ENCODE measurements at regions not wholly inside any gene's neighbourhood (a gene's known extent, or its start where the extent isn't known, plus 50 kb on each side); places are given as distances from the start of the nearest gene placed in this dataset.

DNA sequence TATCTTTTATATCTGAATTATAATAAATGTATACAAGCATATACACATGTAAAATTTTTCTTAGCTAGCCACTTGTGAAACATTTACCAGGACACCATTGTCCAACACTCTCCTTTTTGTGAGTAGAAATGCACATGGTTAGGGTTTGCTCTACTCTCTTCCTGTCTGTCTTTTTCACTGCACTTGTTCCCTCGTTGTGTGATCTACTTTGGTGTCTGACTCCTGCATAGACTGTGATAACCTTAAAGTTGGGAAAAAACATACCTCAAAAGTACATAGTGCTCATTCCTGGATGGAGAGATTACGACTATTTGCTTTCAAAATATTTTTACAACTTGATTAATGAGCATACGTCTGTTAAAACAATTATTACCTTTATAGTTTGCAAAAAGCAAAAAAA, 294.1 kb upstream of the FLRT2 start:
- H3K4me1 ChIP-seq (ENCODE audit: insufficient read depth): peaks cover 5% of the 10 kb centered on the region
- H3K9me3 ChIP-seq: no peaks in the 10 kb centered on the region
- H3K27me3 ChIP-seq: no peaks in the 10 kb centered on the region
- no peak for TF ChIP-seq POLR2A (IDR thresholded peaks at IDR 0.05)
- TF ChIP-seq, protein P1, sequence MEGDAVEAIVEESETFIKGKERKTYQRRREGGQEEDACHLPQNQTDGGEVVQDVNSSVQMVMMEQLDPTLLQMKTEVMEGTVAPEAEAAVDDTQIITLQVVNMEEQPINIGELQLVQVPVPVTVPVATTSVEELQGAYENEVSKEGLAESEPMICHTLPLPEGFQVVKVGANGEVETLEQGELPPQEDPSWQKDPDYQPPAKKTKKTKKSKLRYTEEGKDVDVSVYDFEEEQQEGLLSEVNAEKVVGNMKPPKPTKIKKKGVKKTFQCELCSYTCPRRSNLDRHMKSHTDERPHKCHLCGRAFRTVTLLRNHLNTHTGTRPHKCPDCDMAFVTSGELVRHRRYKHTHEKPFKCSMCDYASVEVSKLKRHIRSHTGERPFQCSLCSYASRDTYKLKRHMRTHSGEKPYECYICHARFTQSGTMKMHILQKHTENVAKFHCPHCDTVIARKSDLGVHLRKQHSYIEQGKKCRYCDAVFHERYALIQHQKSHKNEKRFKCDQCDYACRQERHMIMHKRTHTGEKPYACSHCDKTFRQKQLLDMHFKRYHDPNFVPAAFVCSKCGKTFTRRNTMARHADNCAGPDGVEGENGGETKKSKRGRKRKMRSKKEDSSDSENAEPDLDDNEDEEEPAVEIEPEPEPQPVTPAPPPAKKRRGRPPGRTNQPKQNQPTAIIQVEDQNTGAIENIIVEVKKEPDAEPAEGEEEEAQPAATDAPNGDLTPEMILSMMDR (IDR thresholded peaks at IDR 0.05): no peak
- TF ChIP-seq EP300 (IDR thresholded peaks at IDR 0.05): no peak
- intact Hi-C loops (cut with DNase I): no loop called here
- no peak overlapping the region for H3K4me3 ChIP-seq
- no peak overlapping the region for H3K27ac ChIP-seq
- WGBS, 3 donors: 45 to 52% (median 49%) methylated on average over 3 of the region's 3 CpGs
- no peaks in the 10 kb centered on the region for H3K36me3 ChIP-seq
- DNase-seq: no peak

- Histone ChIP-seq H3K4me1 (ENCODE audit: insufficient read depth) (peaks cover 5% of the 10 kb centered on the region), H3K27me3 (no peaks in the 10 kb centered on the region), H3K36me3 (no peaks in the 10 kb centered on the region), H3K9me3 (no peaks in the 10 kb centered on the region), H3K4me3 (no peak overlapping the region), H3K27ac (no peak overlapping the region)
- 36 to 95% (median 51%) methylated on average over 1 of the region's 1 CpG for whole genome bisulfite sequencing, 3 donors
- intact Hi-C loops (cut with DNase I): no loop called here
- no peak for DNase-seq
- TF ChIP-seq POLR2A (IDR thresholded peaks at IDR 0.05) (no peak), EP300 (IDR thresholded peaks at IDR 0.05) (no peak)
- TF ChIP-seq, protein P1 (IDR thresholded peaks at IDR 0.05): no peak
Observed at GRCh38 chr14:85236296-85236695, 293.6 kb upstream of the FLRT2 start.

GRCh38 chr14:85239791-85240190, 290.2 kb upstream of the FLRT2 start:
- Histone ChIP-seq H3K27me3 (no peaks in the 10 kb centered on the region), H3K36me3 (no peaks in the 10 kb centered on the region), H3K9me3 (no peaks in the 10 kb centered on the region), H3K27ac (peak overlapping the region in 1 of 2 donors; percentile 14), H3K4me1 (ENCODE audit: insufficient read depth) (peaks cover 5% of the 10 kb centered on the region), H3K4me3 (no peak overlapping the region)
- 89 to 91% (median 89%) methylated on average over 1 of the region's 1 CpG for WGBS, 3 donors
- TF ChIP-seq, protein P1 (IDR thresholded peaks at IDR 0.05): no peak
- no peak for TF ChIP-seq POLR2A (IDR thresholded peaks at IDR 0.05)
- TF ChIP-seq EP300 (IDR thresholded peaks at IDR 0.05): no peak
- no peak for DNase-seq
- intact Hi-C loops (cut with DNase I): no loop called here

DNA sequence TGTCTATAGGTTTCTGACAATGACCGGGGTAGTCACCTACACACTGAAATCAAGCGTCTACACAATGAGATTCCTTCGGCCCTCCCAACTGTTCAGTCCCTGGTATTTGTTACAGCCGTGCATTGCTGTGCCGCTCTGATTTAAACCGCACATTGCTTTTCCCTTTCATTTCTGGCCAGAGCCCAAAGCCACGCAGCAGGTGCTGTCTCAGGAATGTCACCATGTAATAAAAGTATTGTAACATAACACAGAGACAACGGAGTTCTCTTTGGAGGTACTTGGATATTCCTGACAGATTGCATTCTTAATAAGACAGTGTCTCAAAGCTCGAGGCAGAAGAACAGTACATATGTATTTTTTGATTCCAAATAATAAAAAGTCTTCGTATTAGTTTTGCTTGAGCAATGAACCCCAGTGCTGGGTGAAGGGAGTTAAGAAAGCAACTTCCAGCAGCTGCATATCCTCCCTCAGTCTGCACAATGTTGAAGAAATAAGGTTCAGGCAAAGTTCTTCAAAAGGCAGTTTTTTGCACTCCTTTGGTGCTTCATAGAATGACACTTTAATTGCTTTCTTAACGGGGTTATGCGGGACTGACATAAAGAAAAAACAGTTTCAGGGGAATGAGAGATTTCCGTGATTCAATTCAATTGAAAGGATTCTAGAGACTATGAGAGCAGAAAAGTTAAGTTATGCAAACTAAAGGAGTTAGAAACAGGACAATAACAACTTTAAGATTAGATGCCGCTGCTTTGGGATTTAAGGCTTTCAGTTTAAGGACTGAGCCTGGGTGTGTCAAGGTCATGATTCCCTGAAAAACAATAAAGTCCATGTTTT, 288.7 kb upstream of the FLRT2 start:
- H3K36me3 ChIP-seq: no peaks in the 10 kb centered on the region
- 7 to 16% (median 8%) methylated on average over 14 of the region's 14 CpGs for WGBS, 3 donors
- H3K27ac ChIP-seq: peak overlapping the region in 1 of 2 donors; percentile 56
- H3K4me3 ChIP-seq: peak overlapping the region; percentile 2
- H3K9me3 ChIP-seq: no peaks in the 10 kb centered on the region
- DNase-seq: peak in 3 of 5 donors; percentile 22 to 30 (median 27)
- H3K27me3 ChIP-seq: no peaks in the 10 kb centered on the region
- intact Hi-C loops (cut with DNase I): no loop called here
- TF ChIP-seq POLR2A (IDR thresholded peaks at IDR 0.05) (no peak), EP300 (IDR thresholded peaks at IDR 0.05) (no peak)
- TF ChIP-seq, protein P1 (IDR thresholded peaks at IDR 0.05): no peak
- peaks cover 3% of the 10 kb centered on the region for H3K4me1 ChIP-seq (ENCODE audit: insufficient read depth)

All from ovary (tissue), 7 donors.